ENCODE measurements at regions not wholly inside any gene's neighbourhood (a gene's known extent, or its start where the extent isn't known, plus 50 kb on each side); places are given as distances from the start of the nearest gene placed in this dataset.

DNA sequence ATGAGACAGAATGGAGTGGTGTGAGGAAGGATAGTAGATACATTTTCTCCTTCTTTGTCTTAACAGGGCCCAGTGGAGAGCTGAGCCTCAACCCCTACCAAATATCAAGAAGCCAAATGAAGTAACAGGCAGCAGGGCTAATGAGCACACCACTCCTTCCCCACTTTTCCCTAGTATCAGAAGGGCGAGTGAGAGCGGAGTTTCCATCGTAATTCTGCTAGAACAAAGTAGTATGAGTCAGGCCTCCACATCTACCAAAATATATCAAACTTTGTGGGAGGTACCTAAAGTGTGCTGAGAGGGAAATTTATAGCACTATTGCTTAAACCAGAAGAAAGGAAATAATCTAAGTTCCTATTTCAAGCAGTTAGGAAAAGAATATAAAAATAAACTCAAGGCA lies 769.0 kb upstream of the RGMB start:
- no peak for TF ChIP-seq TAF1 (IDR thresholded peaks at IDR 0.05; ENCODE audit: borderline replicate concordance, low read depth, low read length)
- TF ChIP-seq POLR2A (IDR thresholded peaks at IDR 0.05; ENCODE audit: low read depth, low read length), result no peak
- no peak for TF ChIP-seq POLR2AphosphoS5 (IDR thresholded peaks at IDR 0.05; ENCODE audit: low read depth, low read length)

All from GM12892 (cell line).